ENCODE measurements at regions not wholly inside any gene's neighbourhood (a gene's known extent, or its start where the extent isn't known, plus 50 kb on each side); places are given as distances from the start of the nearest gene placed in this dataset.

DNA sequence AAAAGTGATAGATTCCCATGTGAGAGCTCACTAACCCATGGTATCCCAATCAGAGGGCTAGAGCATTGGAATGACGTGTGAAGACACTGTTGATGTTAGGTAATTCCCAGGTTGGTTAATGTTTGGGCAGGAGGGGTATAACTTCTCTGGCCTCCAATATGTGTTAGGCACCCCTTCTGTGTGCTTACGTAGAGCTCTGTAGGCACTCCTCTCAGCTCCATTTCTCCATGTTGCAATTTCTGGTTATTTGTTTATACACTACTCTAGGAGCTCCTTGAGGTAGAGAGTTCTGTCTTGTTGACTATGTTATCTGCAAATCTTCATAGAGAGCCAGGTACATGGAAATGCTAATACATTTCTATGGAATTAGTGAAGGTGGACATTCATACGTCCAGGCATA, 153.5 kb downstream of the RPIA start:
- Histone ChIP-seq H3K9me3 (ENCODE audit: low read depth, low read length) (no peaks in the 10 kb centered on the region), H3K27ac (ENCODE audit: low read depth, low read length) (no peak overlapping the region), H3K4me2 (ENCODE audit: insufficient read depth, low read length) (no peak overlapping the region), H3K27me3 (ENCODE audit: insufficient read depth, low read length) (no peaks in the 10 kb centered on the region), H3K4me1 (ENCODE audit: insufficient read depth, low read length) (no peaks in the 10 kb centered on the region), H3K79me2 (ENCODE audit: insufficient read depth, low read length) (no peaks in the 10 kb centered on the region), H3K4me3 (ENCODE audit: insufficient read depth, low read length) (no peak overlapping the region), H4K20me1 (ENCODE audit: insufficient read depth, low read length) (no peaks in the 10 kb centered on the region), H2AFZ (ENCODE audit: low read length) (no peak overlapping the region), H3K36me3 (ENCODE audit: insufficient read depth, low read length) (no peaks in the 10 kb centered on the region)
- DNase-seq (ENCODE audit: insufficient read length, low spot score, missing footprints) = no peak
- TF ChIP-seq, protein P1, sequence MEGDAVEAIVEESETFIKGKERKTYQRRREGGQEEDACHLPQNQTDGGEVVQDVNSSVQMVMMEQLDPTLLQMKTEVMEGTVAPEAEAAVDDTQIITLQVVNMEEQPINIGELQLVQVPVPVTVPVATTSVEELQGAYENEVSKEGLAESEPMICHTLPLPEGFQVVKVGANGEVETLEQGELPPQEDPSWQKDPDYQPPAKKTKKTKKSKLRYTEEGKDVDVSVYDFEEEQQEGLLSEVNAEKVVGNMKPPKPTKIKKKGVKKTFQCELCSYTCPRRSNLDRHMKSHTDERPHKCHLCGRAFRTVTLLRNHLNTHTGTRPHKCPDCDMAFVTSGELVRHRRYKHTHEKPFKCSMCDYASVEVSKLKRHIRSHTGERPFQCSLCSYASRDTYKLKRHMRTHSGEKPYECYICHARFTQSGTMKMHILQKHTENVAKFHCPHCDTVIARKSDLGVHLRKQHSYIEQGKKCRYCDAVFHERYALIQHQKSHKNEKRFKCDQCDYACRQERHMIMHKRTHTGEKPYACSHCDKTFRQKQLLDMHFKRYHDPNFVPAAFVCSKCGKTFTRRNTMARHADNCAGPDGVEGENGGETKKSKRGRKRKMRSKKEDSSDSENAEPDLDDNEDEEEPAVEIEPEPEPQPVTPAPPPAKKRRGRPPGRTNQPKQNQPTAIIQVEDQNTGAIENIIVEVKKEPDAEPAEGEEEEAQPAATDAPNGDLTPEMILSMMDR (IDR thresholded peaks at IDR 0.05; ENCODE audit: extremely low read depth, low read depth, low read length) = no peak

DNA sequence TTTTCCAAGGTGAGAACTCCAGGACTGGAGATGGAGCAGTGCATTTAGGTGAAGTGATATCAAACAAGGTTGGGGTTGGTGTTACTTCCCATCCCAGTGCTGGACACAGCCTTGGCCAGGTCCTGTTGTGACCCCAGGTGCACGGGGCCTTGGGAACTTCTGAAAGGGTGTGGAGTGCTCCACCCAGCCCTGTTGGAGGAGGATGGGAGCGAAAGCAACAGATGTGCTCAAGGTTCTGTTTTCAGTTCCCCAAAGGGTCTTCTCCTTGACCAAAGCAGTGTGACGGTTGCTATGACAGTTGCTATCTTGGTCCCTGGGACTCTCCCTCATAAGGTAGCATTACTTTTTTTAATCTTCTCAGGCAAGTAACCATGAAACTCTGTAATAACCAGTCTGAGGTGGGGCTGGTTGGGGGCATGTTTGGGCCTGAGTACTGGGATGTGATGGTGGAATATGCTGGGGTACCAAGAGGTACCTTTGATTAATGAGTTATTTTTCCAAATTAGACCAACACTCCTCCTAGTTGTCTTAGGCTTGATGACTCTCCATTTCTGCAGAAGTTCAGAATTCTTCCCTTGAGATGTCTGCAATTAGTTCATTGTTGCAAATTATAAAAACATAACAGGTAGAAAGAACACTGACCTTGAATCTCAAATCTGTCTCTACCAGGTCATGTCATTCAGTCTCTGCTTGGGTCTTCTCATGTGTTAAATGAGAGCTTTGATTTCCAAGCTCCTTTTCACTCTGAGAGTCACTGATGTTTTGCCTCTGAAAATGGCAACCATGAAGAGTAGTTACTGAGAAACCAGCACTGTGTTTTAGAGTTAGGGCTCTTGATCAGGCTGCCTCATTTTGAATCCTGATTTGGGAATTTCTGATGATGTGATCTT, 154.5 kb downstream of the RPIA start:
- Histone ChIP-seq H3K4me2 (ENCODE audit: insufficient read depth, low read length) (no peak overlapping the region), H3K27ac (ENCODE audit: low read depth, low read length) (no peak overlapping the region), H3K36me3 (ENCODE audit: insufficient read depth, low read length) (no peaks in the 10 kb centered on the region), H3K9me3 (ENCODE audit: low read depth, low read length) (no peaks in the 10 kb centered on the region), H3K79me2 (ENCODE audit: insufficient read depth, low read length) (no peaks in the 10 kb centered on the region), H3K4me3 (ENCODE audit: insufficient read depth, low read length) (no peak overlapping the region), H4K20me1 (ENCODE audit: insufficient read depth, low read length) (no peaks in the 10 kb centered on the region), H2AFZ (ENCODE audit: low read length) (no peak overlapping the region), H3K27me3 (ENCODE audit: insufficient read depth, low read length) (no peaks in the 10 kb centered on the region), H3K4me1 (ENCODE audit: insufficient read depth, low read length) (no peaks in the 10 kb centered on the region)
- TF ChIP-seq, protein P1 (IDR thresholded peaks at IDR 0.05; ENCODE audit: extremely low read depth, low read depth, low read length) = no peak
- DNase-seq (ENCODE audit: insufficient read length, low spot score, missing footprints) = no peak

DNA sequence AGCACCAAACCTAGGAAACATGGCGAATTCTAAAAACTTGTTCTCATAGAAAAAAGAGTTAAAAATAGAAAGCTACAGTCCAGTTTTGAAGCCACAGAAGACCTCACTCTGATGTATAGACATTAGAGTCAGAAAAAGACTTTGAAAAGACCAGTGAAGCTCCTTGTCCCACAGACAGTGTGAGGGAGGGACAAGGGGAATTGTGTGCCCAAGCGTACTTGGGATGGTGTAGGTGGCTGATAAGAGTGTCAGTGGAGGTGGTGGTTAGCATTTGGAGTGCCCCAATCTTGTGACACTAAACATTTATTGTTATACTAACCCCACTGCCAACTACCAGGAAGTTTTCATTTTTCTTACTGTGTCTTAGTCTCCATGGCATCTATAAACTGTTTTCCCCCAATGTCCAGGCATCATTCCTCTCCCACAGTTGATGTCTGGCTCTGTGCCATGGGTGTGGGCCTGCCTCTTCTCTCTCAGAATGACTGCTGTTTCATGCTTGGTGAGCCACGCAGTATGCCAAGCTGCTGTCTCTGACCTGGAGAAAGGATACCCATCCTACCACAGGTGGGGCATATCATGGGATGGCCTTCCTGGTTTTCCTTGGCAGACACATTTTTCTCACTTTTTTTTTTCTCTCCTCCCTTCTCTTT, 161.4 kb downstream of the RPIA start:
- DNase-seq (ENCODE audit: insufficient read length, low spot score, missing footprints) = peak; percentile 44
- Histone ChIP-seq H3K4me2 (ENCODE audit: insufficient read depth, low read length) (no peak overlapping the region), H4K20me1 (ENCODE audit: insufficient read depth, low read length) (no peaks in the 10 kb centered on the region), H3K27ac (ENCODE audit: low read depth, low read length) (no peak overlapping the region), H3K4me1 (ENCODE audit: insufficient read depth, low read length) (no peaks in the 10 kb centered on the region), H2AFZ (ENCODE audit: low read length) (no peak overlapping the region), H3K4me3 (ENCODE audit: insufficient read depth, low read length) (no peak overlapping the region), H3K27me3 (ENCODE audit: insufficient read depth, low read length) (no peaks in the 10 kb centered on the region), H3K79me2 (ENCODE audit: insufficient read depth, low read length) (no peaks in the 10 kb centered on the region), H3K36me3 (ENCODE audit: insufficient read depth, low read length) (no peaks in the 10 kb centered on the region), H3K9me3 (ENCODE audit: low read depth, low read length) (no peaks in the 10 kb centered on the region)
- TF ChIP-seq, protein P1 (IDR thresholded peaks at IDR 0.05; ENCODE audit: extremely low read depth, low read depth, low read length) = no peak

DNA sequence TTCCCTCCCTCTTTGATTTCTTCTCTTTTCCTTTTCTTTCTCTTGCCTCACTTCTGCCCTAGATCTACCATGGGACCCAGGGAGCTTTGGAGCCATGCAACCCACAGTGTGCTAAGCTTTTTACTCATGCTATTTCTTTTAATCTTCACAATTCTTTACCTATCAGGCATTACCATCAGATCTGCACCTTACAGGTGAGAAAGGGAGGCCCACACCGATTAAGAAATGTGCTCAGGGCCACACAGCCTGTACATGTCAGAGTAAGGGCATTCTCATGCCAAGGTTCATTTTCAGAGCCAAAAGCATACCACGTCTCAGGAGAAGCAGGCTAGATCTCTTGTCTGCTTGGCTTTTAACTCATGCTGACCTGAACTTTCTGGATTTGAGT, 161.9 kb downstream of the RPIA start:
- no peaks in the 10 kb centered on the region for H3K9me3 ChIP-seq (ENCODE audit: low read depth, low read length)

More for the DNA sequence above, 161.9 kb downstream of the RPIA start:
- TF ChIP-seq, protein P1 (IDR thresholded peaks at IDR 0.05; ENCODE audit: extremely low read depth, low read depth, low read length) = no peak
- H3K36me3 ChIP-seq (ENCODE audit: insufficient read depth, low read length) = no peaks in the 10 kb centered on the region
- H3K27ac ChIP-seq (ENCODE audit: low read depth, low read length) = no peak overlapping the region
- no peak for DNase-seq (ENCODE audit: insufficient read length, low spot score, missing footprints)
- H3K4me1 ChIP-seq (ENCODE audit: insufficient read depth, low read length) = no peaks in the 10 kb centered on the region
- no peaks in the 10 kb centered on the region for H3K27me3 ChIP-seq (ENCODE audit: insufficient read depth, low read length)
- H3K79me2 ChIP-seq (ENCODE audit: insufficient read depth, low read length) = no peaks in the 10 kb centered on the region
- H4K20me1 ChIP-seq (ENCODE audit: insufficient read depth, low read length) = no peaks in the 10 kb centered on the region
- no peak overlapping the region for H3K4me2 ChIP-seq (ENCODE audit: insufficient read depth, low read length)
- no peak overlapping the region for H3K4me3 ChIP-seq (ENCODE audit: insufficient read depth, low read length)
- no peak overlapping the region for H2AFZ ChIP-seq (ENCODE audit: low read length)
